Panc1 (cell line): ENCODE measurements at regions not wholly inside any gene's neighbourhood (a gene's known extent, or its start where the extent isn't known, plus 50 kb on each side); places are given as distances from the start of the nearest gene placed in this dataset.

Source experiments
- ATAC-seq: fragments of 200-7000 bp; cut with Tn5 transposase; 2 replicates; pipeline ENCODE4 v1.9.1; 2020; ENCODE audit warnings: mild to moderate bottlenecking, moderate library complexity
- BruUV-seq: library from RNA; stranded (reverse); fragments of 400-500 nt; replicated peaks from 2 replicates; lab custom pipeline; 2021; lab: Mats Ljungman, UMichigan
- CTCF ChIA-PET: fragments of 300-600 bp; sonication (Branson Sonifier 250); formaldehyde crosslinking; loops from one replicate; lab custom pipeline; 2022; ENCODE audit warnings: antibody characterized with exemption; lab: Charles Lee
- POLR2A ChIA-PET: fragments of 300-600 bp; sonication (Branson Sonifier 250); formaldehyde crosslinking; loops from one replicate; lab custom pipeline; 2022; ENCODE audit warnings: antibody characterized with exemption; lab: Charles Lee
- DNase-seq: peaks from one replicate; pipeline ENCODE4 v3.0.0-alpha.2; 2010; ENCODE audit warnings: low read depth, low spot score
- H3K27ac ChIP-seq: 2 replicates; pipeline ENCODE4 v1.5.1; 2011; ENCODE audit warnings: mild to moderate bottlenecking, low read length, inconsistent platforms
- H3K27me3 ChIP-seq: fragments of 200-500 bp; sonication (Bioruptor generic); 2 replicates; pipeline ENCODE4 v1.6.0; 2014; ENCODE audit warnings: low read length, inconsistent platforms; ENCODE audit not compliant: control insufficient read depth, insufficient read depth
- H3K36me3 ChIP-seq: fragments of 200-500 bp; sonication (Bioruptor generic); 2 replicates; pipeline ENCODE4 v1.5.1; 2014; ENCODE audit warnings: inconsistent platforms, mild to moderate bottlenecking, low read length, moderate library complexity; ENCODE audit not compliant: control insufficient read depth, insufficient read depth
- H3K4me1 ChIP-seq: 2 replicates; pipeline ENCODE4 v1.5.1; 2011; ENCODE audit warnings: inconsistent platforms, mild to moderate bottlenecking, low read length, moderate library complexity; ENCODE audit not compliant: control insufficient read depth, insufficient read depth
- H3K4me3 ChIP-seq, 2 experiments: 2 replicates each; pipeline ENCODE4 v1.5.1; 2011 to 2012; ENCODE audit warnings: low read depth in 2 of 2, low read length in 2 of 2, mild to moderate bottlenecking in 2 of 2, inconsistent platforms in 1 of 2, moderate library complexity in 1 of 2
- H3K9me3 ChIP-seq: fragments of 200-500 bp; sonication (Bioruptor generic); 2 replicates; pipeline ENCODE4 v1.5.1; 2014; ENCODE audit warnings: low read depth, mild to moderate bottlenecking, inconsistent platforms, low read length, moderate library complexity; ENCODE audit not compliant: control insufficient read depth, insufficient read depth
- CTCF ChIP-seq: fragments of 450-650 bp; IDR thresholded peaks from 2 replicates; pipeline ENCODE4 v1.5.1; 2017; ENCODE audit warnings: mild to moderate bottlenecking
- POLR2AphosphoS5 ChIP-seq: IDR thresholded peaks from 2 replicates; pipeline ENCODE4 v1.6.1; 2012; ENCODE audit warnings: mild to moderate bottlenecking, low read depth, low read length, moderate library complexity
- REST ChIP-seq, 2 experiments: IDR thresholded peaks; 2 replicates each; pipeline ENCODE4 v1.6.1; 2011 to 2012; ENCODE audit warnings: low read depth in 2 of 2, control low read depth in 1 of 2, low read length in 1 of 2, mild to moderate bottlenecking in 1 of 2, moderate library complexity in 1 of 2; ENCODE audit not compliant: insufficient read depth in 1 of 2
- SIN3A ChIP-seq: IDR thresholded peaks from 2 replicates; pipeline ENCODE4 v1.6.1; 2012; ENCODE audit warnings: low read depth, mild to moderate bottlenecking, low read length, moderate library complexity, borderline replicate concordance; ENCODE audit not compliant: insufficient read depth
- TCF7L2 ChIP-seq: IDR thresholded peaks from 2 replicates; pipeline ENCODE4 v1.6.1; 2011; ENCODE audit warnings: mild to moderate bottlenecking, low read depth, low read length, inconsistent platforms
- in situ Hi-C: cut with HindIII; loops from 2 replicates; pipeline ENCODE4 v1.10.0; 2016; ENCODE audit warnings: low sequenced_read_pairs, low pct_unique_long_range_greater_than_20kb
- intact Hi-C: fragments of 100-400 bp; cut with micrococcal nuclease; formaldehyde crosslinking; loops from one replicate; pipeline ENCODE4 v1.10.0; 2022; ENCODE audit not compliant: unreplicated experiment

GRCh38 chr3:178238179-178238578 lies 298.1 kb upstream of the KCNMB2 start:
- CTCF ChIA-PET, result no interaction called here
- in situ Hi-C loops, result no loop called here

More at GRCh38 chr3:178238179-178238578, 298.1 kb upstream of the KCNMB2 start:
- Histone ChIP-seq H3K9me3 (no peaks in the 10 kb centered on the region), H3K4me1 (no peaks in the 10 kb centered on the region), H3K27ac (no peak overlapping the region), H3K27me3 (no peaks in the 10 kb centered on the region), H3K4me3 (no peak overlapping the region), H3K36me3 (no peaks in the 10 kb centered on the region)
- POLR2A ChIA-PET, result no interaction called here
- ATAC-seq (no peak), DNase-seq (no peak)
- intact Hi-C loops, result no loop called here
- BruUV-seq, result no TSS peak
- TF ChIP-seq CTCF (no peak), REST (IDR thresholded peaks at IDR 0.05; ENCODE audit: insufficient read depth in 1 of 2, low read depth in 2 of 2, low read length in 1 of 2) (no peak), POLR2AphosphoS5 (no peak), TCF7L2 (no peak), SIN3A (no peak)
